Fibroblast of villous mesenchyme (primary cell): ENCODE measurements at regions not wholly inside any gene's neighbourhood (a gene's known extent, or its start where the extent isn't known, plus 50 kb on each side); places are given as distances from the start of the nearest gene placed in this dataset.

Experiments
- DNase-seq: peaks from one replicate; pipeline ENCODE4 v3.0.0-alpha.2; 2010; ENCODE audit warnings: low read depth
- H3K4me3 ChIP-seq: 2 replicates; pipeline ENCODE4 v1.5.1; 2011; ENCODE audit warnings: low read depth, mild to moderate bottlenecking, low read length
- TF ChIP-seq, protein P1 (sequence below): IDR thresholded peaks from 2 replicates; pipeline ENCODE4 v1.5.1; 2012; ENCODE audit warnings: low read depth, mild to moderate bottlenecking, low read length; ENCODE audit not compliant: insufficient read depth

DNA sequence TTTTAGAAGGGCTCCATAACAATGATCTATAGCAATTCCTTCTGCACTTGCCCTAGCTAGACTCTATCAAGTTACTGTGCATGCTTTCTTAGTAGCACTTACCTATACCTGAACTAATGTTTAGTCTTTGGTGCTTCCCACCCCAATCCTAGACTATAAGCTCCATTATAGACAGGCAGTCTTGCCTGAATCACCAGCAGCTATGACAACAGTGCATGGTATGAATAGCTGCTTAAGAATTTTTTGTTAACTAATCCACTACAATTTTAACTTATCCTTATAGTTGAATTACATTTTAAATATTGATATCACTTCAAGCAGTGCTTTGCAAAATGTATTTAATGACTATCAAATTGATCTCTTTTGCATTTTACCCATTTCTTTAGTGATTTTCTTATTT lies 164.3 kb downstream of the RPS12 start:
- no peak for DNase-seq

DNA sequence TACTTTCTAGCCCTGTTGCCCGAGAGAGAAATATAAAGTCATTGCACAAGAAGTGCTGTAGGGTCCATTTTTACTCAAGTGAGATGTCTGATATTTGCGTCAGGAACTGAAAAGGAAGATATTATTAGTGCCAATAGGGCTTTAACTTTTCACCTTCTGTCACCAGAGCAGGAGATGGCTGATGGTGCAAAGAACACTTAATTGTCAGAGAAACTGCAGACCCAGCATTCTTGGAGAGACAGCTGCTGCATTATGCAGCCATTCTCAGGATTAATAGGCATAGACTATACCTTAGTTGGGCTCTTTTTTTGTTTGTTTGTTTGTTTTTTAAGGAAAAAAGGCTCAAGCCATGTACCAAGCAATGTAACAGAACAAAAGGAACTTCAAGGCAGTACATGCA lies 179.4 kb downstream of the RPS12 start:
- no peak overlapping the region for H3K4me3 ChIP-seq
- TF ChIP-seq, protein P1, sequence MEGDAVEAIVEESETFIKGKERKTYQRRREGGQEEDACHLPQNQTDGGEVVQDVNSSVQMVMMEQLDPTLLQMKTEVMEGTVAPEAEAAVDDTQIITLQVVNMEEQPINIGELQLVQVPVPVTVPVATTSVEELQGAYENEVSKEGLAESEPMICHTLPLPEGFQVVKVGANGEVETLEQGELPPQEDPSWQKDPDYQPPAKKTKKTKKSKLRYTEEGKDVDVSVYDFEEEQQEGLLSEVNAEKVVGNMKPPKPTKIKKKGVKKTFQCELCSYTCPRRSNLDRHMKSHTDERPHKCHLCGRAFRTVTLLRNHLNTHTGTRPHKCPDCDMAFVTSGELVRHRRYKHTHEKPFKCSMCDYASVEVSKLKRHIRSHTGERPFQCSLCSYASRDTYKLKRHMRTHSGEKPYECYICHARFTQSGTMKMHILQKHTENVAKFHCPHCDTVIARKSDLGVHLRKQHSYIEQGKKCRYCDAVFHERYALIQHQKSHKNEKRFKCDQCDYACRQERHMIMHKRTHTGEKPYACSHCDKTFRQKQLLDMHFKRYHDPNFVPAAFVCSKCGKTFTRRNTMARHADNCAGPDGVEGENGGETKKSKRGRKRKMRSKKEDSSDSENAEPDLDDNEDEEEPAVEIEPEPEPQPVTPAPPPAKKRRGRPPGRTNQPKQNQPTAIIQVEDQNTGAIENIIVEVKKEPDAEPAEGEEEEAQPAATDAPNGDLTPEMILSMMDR: no peak

More for the DNA sequence above, 164.3 kb downstream of the RPS12 start:
- TF ChIP-seq, protein P1: no peak
- no peak overlapping the region for H3K4me3 ChIP-seq

DNA sequence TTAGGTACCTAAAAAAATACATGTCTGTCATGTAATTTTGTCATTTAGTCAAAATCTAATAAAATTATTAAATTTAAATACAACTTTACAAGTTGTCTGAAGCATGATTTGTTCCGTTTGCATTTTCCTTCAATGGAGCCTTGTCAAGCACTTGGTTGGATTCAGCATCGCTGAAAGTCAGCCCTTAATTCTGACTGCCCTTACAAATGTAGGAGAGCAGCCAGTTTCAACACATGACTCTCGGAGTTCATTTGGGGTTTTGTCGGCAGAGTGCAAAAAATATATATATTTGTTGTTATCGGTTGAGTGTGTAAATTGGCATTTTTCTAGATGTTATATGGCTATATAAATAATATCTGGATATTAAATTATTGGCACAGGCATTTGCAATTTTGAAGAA lies 180.6 kb downstream of the RPS12 start:
- TF ChIP-seq, protein P1: no peak
- no peak overlapping the region for H3K4me3 ChIP-seq
- no peak for DNase-seq

More for the DNA sequence above, 179.4 kb downstream of the RPS12 start:
- DNase-seq: no peak

DNA sequence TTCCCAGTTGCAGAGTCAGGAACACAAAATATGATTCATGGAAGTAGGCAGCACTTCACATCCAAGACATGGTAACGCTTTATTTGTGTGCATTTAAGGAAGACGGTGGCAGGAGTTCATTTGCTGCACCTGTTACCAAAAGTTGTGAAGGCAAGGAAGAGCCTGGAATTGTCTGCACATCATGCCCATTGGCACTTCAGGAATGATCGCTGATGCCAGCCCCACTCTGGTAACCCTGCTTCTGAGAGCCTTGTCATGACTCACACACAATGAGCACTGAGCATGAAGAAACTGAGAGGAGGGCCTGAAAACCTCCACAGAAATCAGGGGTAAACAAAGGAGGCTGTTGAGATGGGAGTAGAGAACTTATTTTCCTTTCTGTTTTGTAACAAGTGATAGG lies 181.1 kb downstream of the RPS12 start:
- H3K4me3 ChIP-seq: no peak overlapping the region
- TF ChIP-seq, protein P1: no peak
- DNase-seq: no peak

DNA sequence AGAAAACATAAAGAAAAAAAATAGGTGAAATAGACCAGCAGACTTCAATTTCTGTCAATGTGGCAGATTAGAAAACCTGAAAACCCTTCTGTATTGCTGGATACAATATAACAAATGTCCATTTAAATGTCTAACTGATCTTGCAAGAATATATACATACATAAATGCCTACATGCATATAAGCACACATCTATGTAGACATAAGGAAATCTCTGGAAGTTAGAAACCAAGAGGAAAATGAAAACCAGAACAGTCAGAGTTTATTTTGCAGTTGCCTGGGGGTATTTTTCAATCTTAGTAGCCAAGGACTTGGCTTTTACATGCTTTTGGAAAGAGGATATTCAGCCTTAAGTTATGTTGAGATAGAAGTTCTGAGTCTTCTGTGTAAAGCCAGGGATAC lies 184.0 kb downstream of the RPS12 start:
- no peak for DNase-seq
- TF ChIP-seq, protein P1: no peak
- no peak overlapping the region for H3K4me3 ChIP-seq

DNA sequence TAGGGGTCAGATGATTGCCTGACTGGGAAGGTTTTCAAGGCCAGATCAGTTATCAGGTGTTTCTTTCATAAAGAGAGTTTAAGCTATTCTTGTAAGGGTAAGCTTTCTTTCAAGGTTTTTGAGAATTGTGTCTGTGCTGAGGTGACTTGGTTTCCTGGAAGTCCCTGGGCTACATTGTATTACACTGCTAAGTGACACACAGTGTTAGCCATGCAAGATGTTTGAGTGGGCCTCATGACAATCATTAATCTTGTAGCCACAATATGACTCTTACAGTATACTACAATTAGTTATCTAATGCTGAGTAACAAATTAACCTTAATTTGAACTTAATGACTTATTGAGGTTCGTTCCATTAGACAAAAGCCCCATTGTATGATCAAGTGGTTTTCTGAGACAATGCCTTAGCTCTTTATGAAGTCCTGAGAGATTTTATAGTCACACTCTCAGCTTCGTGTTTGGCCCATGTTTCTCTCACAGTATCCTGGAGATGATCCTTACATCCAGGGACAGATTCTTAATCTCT lies 186.7 kb downstream of the RPS12 start:
- H3K4me3 ChIP-seq: no peak overlapping the region
- TF ChIP-seq, protein P1: no peak
- no peak for DNase-seq

DNA sequence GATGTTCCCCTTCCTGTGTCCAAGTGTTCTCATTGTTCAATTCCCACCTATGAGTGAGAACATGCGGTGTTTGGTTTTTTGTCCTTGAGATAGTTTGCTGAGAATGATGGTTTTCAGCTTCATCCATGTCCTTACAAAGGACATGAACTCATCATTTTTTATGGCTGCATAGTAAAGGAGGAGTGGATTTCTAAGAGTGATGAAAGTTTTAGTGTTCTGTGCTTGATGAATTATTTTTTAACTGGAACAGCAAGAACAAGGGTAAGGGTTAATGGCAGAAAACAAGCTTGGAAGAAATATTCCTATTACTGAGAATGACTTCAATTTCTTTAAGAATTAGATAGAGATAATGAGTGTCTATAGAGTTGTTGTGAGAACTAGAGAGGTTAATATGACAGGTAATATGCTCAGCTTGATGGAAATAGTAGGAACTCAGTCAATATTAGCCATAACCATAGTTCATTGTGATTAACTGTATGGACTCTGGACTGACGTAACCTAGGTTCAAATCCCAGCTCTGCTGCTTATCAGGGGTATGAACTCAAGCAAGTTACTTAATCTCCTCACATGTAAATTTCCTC lies 190.0 kb downstream of the RPS12 start:
- no peak for DNase-seq
- TF ChIP-seq, protein P1: no peak
- no peak overlapping the region for H3K4me3 ChIP-seq
